Mammary epithelial cell (primary cell): ENCODE measurements at regions not wholly inside any gene's neighbourhood (a gene's known extent, or its start where the extent isn't known, plus 50 kb on each side); places are given as distances from the start of the nearest gene placed in this dataset.

Experiments
- CTCF ChIP-seq, 2 donors: IDR thresholded peaks in 1 of 2; conservative IDR thresholded peaks in 1 of 2; 2 replicates each; pipeline ENCODE4 v1.5.1; 2011 to 2012; ENCODE audit warnings: inconsistent platforms in 2 of 2, low read length in 2 of 2, mild to moderate bottlenecking in 2 of 2, control low read depth in 1 of 2, low read depth in 1 of 2; ENCODE audit not compliant: insufficient read depth in 1 of 2; ENCODE audit errors: extremely low read depth in 1 of 2
- EZH2 ChIP-seq: IDR thresholded peaks from 2 replicates; pipeline ENCODE4 v1.6.1; 2012; ENCODE audit warnings: low read length, inconsistent platforms, borderline replicate concordance

- TF ChIP-seq CTCF (conservative IDR thresholded peaks at IDR 0.05 in 1 of 2, IDR thresholded peaks at IDR 0.05 in 1 of 2; ENCODE audit: extremely low read depth in 1 of 2, insufficient read depth in 1 of 2, low read depth in 1 of 2, low read length in 2 of 2) (no peak), EZH2 (no peak)
Measured at GRCh38 chr6:22115559-22115958, 181.3 kb downstream of the PRL start.
